Activated naive CD4-positive, alpha-beta T cell treated with anti-CD3 and anti-CD28 coated beads for 36 hours (primary cell): ENCODE measurements at regions not wholly inside any gene's neighbourhood (a gene's known extent, or its start where the extent isn't known, plus 50 kb on each side); places are given as distances from the start of the nearest gene placed in this dataset.

Experiments used
- CTCF ChIA-PET: fragments of 350-600 bp; sonication (Branson Sonifier 250); formaldehyde crosslinking; loops from one replicate; lab custom pipeline; 2021; ENCODE audit warnings: antibody characterized with exemption; lab: Charles Lee
- DNase-seq: peaks from one replicate; pipeline ENCODE4 v3.0.0-alpha.2; 2020
- H3K27ac Mint-ChIP-seq: one replicate; pipeline ENCODE4 v1.8.0; 2021; ENCODE audit warnings: mild to moderate bottlenecking, mixed read lengths
- H3K27me3 Mint-ChIP-seq: one replicate; pipeline ENCODE4 v1.8.0; 2021; ENCODE audit warnings: low read depth, mixed read lengths
- H3K36me3 Mint-ChIP-seq: one replicate; pipeline ENCODE4 v1.8.0; 2021; ENCODE audit warnings: low read depth, mixed read lengths
- H3K4me1 Mint-ChIP-seq: one replicate; pipeline ENCODE4 v1.8.0; 2021; ENCODE audit warnings: low read depth, mixed read lengths
- H3K4me3 Mint-ChIP-seq: one replicate; pipeline ENCODE4 v1.8.0; 2021; ENCODE audit warnings: mild to moderate bottlenecking, moderate library complexity, mixed read lengths
- H3K9me3 Mint-ChIP-seq: one replicate; pipeline ENCODE4 v1.8.0; 2021; ENCODE audit warnings: mixed read lengths
- intact Hi-C: fragments of 100-400 bp; cut with micrococcal nuclease; formaldehyde crosslinking; loops from one replicate; pipeline ENCODE4 v1.15.1; 2023

DNA sequence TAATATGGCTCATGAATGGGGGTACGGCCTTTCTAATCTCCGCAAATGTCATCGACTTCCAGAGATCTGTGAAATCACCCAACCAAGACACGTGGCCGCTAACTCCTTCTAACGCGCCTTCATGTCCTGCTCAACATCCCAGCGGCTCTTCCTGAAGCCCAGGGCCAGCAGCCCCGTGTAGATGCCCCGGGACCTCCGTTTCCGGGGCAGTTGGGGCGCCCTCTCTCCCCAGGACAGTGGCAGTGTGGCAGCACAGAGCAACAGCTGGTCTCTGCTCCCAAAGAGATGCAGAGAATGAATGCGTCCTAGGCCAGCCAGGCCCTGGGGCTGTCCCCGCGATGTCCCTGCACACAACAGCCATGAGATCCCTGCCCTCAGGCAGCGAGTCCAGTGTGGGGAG is 153.5 kb downstream of the RBFOX3 start:
- Mint-ChIP-seq H3K27me3 (no peaks in the 10 kb centered on the region), H3K9me3 (no peaks in the 10 kb centered on the region), H3K27ac (no peak overlapping the region), H3K4me3 (no peak overlapping the region), H3K4me1 (no peaks in the 10 kb centered on the region), H3K36me3 (no peaks in the 10 kb centered on the region)
- no peak for DNase-seq
- intact Hi-C loops, result no loop called here
- CTCF ChIA-PET, result no interaction called here

GRCh38 chr17:79455636-79456035 is 155.2 kb downstream of the RBFOX3 start:
- no peaks in the 10 kb centered on the region for H3K27me3 Mint-ChIP-seq
- H3K27ac Mint-ChIP-seq, result no peak overlapping the region
- H3K4me1 Mint-ChIP-seq, result no peaks in the 10 kb centered on the region
- no peak for DNase-seq
- no peak overlapping the region for H3K4me3 Mint-ChIP-seq
- no peaks in the 10 kb centered on the region for H3K9me3 Mint-ChIP-seq
- H3K36me3 Mint-ChIP-seq, result no peaks in the 10 kb centered on the region
- intact Hi-C loops, result no loop called here
- CTCF ChIA-PET, result no interaction called here

DNA sequence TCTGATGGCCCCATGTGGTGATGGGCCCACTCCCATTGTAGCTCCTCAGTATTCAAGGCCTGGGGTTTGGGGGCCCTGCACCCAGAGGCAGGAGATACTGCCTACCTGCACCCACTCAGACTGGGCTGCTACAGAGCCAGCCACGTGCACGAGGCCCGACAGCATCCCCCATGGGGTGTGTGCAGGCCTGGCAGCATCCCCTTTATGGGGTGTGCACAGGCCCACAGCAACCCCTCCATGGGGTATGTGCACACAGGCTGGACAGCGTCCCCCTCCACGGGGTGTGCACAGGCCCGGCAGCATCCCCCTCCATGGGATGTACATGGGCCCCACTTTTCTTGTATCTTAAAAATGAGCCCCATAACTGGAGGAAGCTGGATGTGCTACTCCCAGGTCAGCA is 156.0 kb downstream of the RBFOX3 start:
- DNase-seq, result no peak
- H3K27ac Mint-ChIP-seq, result no peak overlapping the region
- CTCF ChIA-PET, result no interaction called here
- no peaks in the 10 kb centered on the region for H3K27me3 Mint-ChIP-seq
- no peaks in the 10 kb centered on the region for H3K9me3 Mint-ChIP-seq
- intact Hi-C loops, result no loop called here
- H3K4me3 Mint-ChIP-seq, result no peak overlapping the region
- no peaks in the 10 kb centered on the region for H3K4me1 Mint-ChIP-seq
- H3K36me3 Mint-ChIP-seq, result no peaks in the 10 kb centered on the region

GRCh38 chr17:79453481-79453880 is 157.4 kb downstream of the RBFOX3 start:
- Mint-ChIP-seq H3K4me1 (no peaks in the 10 kb centered on the region), H3K36me3 (no peaks in the 10 kb centered on the region), H3K4me3 (no peak overlapping the region), H3K27ac (no peak overlapping the region), H3K9me3 (no peaks in the 10 kb centered on the region), H3K27me3 (no peaks in the 10 kb centered on the region)
- no peak for DNase-seq
- intact Hi-C loops, result no loop called here
- CTCF ChIA-PET, result no interaction called here

GRCh38 chr17:79452706-79453105 is 158.1 kb downstream of the RBFOX3 start:
- Mint-ChIP-seq H3K4me3 (no peak overlapping the region), H3K27me3 (no peaks in the 10 kb centered on the region), H3K9me3 (no peaks in the 10 kb centered on the region), H3K36me3 (no peaks in the 10 kb centered on the region), H3K4me1 (no peaks in the 10 kb centered on the region), H3K27ac (no peak overlapping the region)
- CTCF ChIA-PET, result no interaction called here
- intact Hi-C loops, result no loop called here
- no peak for DNase-seq

DNA sequence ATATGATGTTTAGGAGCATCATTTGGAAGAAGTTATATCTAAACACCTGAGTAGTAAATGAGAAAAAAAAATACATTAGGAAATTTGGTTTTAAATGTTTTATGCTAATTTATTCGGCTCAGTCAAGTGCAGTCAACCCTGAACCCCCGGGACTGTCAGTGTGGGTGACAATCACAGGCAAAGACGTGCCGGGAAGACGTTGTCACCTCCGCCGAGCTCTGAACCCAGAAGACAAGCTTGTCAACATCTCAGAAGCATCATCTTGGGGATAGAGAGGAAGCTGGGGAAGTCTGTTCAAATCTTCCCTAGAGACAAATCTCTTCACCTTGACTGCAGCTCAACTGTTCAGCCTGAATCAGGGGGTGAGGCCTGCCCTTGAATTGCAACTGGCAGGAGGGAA is 159.7 kb downstream of the RBFOX3 start:
- H3K4me1 Mint-ChIP-seq, result no peaks in the 10 kb centered on the region
- no peak overlapping the region for H3K4me3 Mint-ChIP-seq
- intact Hi-C loops, result no loop called here
- no peaks in the 10 kb centered on the region for H3K27me3 Mint-ChIP-seq
- CTCF ChIA-PET, result interaction anchor here (0.7 kb wide), 1 partner anchor 19 kb away, joined by 3 read pairs; no protein-coding TSS in a partner anchor
- no peak for DNase-seq
- no peaks in the 10 kb centered on the region for H3K36me3 Mint-ChIP-seq
- no peaks in the 10 kb centered on the region for H3K9me3 Mint-ChIP-seq
- H3K27ac Mint-ChIP-seq, result no peak overlapping the region

GRCh38 chr17:79446399-79447009 is 164.3 kb downstream of the RBFOX3 start:
- DNase-seq, result no peak
- intact Hi-C loops, result no loop called here
- Mint-ChIP-seq H3K4me3 (no peak overlapping the region), H3K27me3 (no peaks in the 10 kb centered on the region), H3K4me1 (no peaks in the 10 kb centered on the region), H3K27ac (no peak overlapping the region), H3K9me3 (no peaks in the 10 kb centered on the region), H3K36me3 (no peaks in the 10 kb centered on the region)
- CTCF ChIA-PET, result no interaction called here

- H3K9me3 Mint-ChIP-seq, result no peaks in the 10 kb centered on the region
- H3K27me3 Mint-ChIP-seq, result peaks cover 1% of the 10 kb centered on the region
- intact Hi-C loops, result no loop called here
- DNase-seq, result no peak
- no peak overlapping the region for H3K4me3 Mint-ChIP-seq
- CTCF ChIA-PET, result no interaction called here
- no peaks in the 10 kb centered on the region for H3K4me1 Mint-ChIP-seq
- no peaks in the 10 kb centered on the region for H3K36me3 Mint-ChIP-seq
- no peak overlapping the region for H3K27ac Mint-ChIP-seq
Observed at GRCh38 chr17:79444198-79444597, 166.7 kb downstream of the RBFOX3 start.

DNA sequence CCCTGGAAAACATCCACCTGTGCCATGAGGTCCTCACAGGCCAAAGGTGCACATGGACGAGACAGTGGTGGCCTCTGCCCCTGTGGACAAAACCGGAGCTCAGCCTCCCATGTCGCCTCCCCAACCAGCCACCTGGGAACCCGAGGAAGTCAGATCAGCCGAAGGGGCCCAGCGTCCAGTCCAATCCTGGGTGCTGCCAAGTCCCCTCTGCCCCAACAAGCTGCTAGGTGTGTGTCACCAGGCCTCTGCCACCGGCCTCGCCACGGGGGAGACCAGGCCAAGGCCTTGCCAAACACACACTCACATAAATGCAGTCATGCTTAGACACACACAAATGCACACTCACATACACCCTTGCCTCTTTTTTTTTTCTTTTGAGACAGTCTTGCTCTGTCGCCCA is 167.8 kb downstream of the RBFOX3 start:
- H3K27me3 Mint-ChIP-seq, result peaks cover 1% of the 10 kb centered on the region
- CTCF ChIA-PET, result no interaction called here
- H3K36me3 Mint-ChIP-seq, result no peaks in the 10 kb centered on the region
- H3K27ac Mint-ChIP-seq, result no peak overlapping the region
- DNase-seq, result no peak
- H3K4me1 Mint-ChIP-seq, result no peaks in the 10 kb centered on the region
- intact Hi-C loops, result no loop called here
- H3K4me3 Mint-ChIP-seq, result no peak overlapping the region
- no peaks in the 10 kb centered on the region for H3K9me3 Mint-ChIP-seq

DNA sequence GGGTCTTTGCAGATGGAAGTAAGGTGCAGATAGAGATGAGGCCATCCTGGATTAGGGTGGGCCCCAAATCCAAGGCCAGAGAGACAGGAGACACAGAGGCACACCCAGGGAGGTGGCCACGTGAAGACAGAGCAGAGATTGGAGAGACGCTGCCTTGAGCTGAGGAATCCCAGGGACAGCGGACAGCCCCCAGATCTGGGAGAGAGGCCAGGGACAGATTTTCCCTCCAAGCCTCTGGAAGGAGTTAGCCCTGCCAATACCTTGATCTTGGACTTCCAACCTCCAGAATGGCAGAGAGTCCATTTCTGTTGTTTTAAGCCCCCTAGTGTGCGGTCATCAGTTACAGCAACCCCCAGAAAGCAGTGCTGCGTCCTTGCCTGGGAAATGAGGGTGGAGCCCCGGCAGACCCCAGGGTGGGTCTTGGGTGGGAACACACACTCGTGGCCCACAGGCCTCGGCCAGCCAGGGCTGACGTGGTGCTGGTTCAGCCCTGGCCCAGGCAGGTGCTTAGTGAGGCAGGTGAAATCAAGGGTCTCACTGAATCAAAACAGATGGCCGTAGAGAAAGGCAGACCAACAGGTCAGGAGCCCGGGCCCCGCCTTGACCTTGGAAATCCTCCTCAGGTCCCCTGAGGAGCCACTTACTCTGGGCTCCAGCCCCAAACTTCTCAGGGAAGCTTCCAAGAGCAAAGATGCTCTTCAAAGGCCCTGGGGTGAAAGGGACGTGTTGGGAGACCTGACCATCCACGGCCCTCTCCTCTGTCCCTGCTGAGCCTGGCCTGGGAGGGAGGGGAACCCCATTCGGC is 169.3 kb downstream of the RBFOX3 start:
- no peak overlapping the region for H3K4me3 Mint-ChIP-seq
- no peaks in the 10 kb centered on the region for H3K4me1 Mint-ChIP-seq
- no peaks in the 10 kb centered on the region for H3K36me3 Mint-ChIP-seq
- CTCF ChIA-PET, result no interaction called here
- peaks cover 1% of the 10 kb centered on the region for H3K27me3 Mint-ChIP-seq
- H3K27ac Mint-ChIP-seq, result no peak overlapping the region
- DNase-seq, result no peak
- intact Hi-C loops, result no loop called here
- H3K9me3 Mint-ChIP-seq, result no peaks in the 10 kb centered on the region

DNA sequence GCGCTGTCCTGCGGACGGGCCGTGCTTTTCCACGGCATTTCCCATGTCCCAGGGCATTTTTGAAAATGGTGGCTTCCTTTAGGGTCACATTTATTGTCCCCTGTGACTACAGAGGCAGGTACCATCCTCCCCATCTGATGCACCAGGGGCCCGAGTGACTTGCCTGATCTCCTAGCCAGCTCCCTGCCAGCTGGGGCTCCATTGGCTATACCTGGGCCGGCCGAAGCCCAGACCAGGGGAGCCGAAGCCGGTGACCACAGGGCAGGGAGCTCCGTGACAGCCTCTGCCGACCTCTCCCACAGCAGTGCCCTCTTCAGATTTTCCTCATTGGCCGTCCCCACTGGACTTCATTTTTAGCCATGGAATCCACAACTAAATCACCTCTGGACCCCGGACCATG is 170.6 kb downstream of the RBFOX3 start:
- intact Hi-C loops, result no loop called here
- DNase-seq, result no peak
- CTCF ChIA-PET, result no interaction called here
- Mint-ChIP-seq H3K4me1 (no peaks in the 10 kb centered on the region), H3K4me3 (no peak overlapping the region), H3K9me3 (no peaks in the 10 kb centered on the region), H3K27me3 (peaks cover 1% of the 10 kb centered on the region), H3K27ac (no peak overlapping the region), H3K36me3 (no peaks in the 10 kb centered on the region)

DNA sequence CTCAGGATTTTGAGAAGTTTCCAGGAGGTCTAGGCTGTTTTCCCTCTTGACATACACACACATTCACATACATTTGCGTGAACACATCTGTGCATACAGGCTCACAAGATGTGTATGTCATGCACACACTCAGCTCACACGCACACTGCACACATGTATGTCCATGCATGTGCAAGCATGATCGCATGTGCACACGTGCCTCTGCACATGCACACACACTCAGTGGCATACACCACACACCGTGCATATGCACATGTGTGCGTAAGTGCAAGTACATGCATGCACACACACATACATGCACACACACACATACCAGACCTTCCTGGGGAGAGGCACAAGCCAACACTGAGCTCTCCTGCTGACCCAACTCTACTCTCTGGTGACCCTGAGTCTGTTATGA is 171.4 kb downstream of the RBFOX3 start:
- intact Hi-C loops, result no loop called here
- Mint-ChIP-seq H3K27me3 (peaks cover 4% of the 10 kb centered on the region), H3K9me3 (no peaks in the 10 kb centered on the region), H3K27ac (no peak overlapping the region), H3K4me1 (no peaks in the 10 kb centered on the region), H3K36me3 (no peaks in the 10 kb centered on the region), H3K4me3 (no peak overlapping the region)
- no peak for DNase-seq
- CTCF ChIA-PET, result no interaction called here
